ENCODE measurements at regions not wholly inside any gene's neighbourhood (a gene's known extent, or its start where the extent isn't known, plus 50 kb on each side); places are given as distances from the start of the nearest gene placed in this dataset.
"Not testable (repeated sequence)": the region's sequence is repeated elsewhere in the genome, so short reads cannot be mapped to it uniquely, and the experiment has no call there.

GRCh38 chr15:36161771-36162212 is 417.6 kb upstream of the CDIN1 start:
- intact Hi-C loops (cut with micrococcal nuclease; ENCODE audit: unreplicated experiment) = no loop called here
- in situ Hi-C loops (cut with HindIII; ENCODE audit: low pct_unique_long_range_greater_than_20kb, low sequenced_read_pairs) = no loop called here
- no peak overlapping the region for H3K4me3 ChIP-seq (ENCODE audit: low read depth in 2 of 2, low read length in 2 of 2)
- no peaks in the 10 kb centered on the region for H3K9me3 ChIP-seq (ENCODE audit: control insufficient read depth, insufficient read depth, low read depth, low read length)
- ATAC-seq (no peak), DNase-seq (ENCODE audit: low read depth, low spot score) (no peak)
- ChIA-PET POLR2A (no interaction called here), CTCF (interaction anchor here (0.5 kb wide), 1 partner anchor 218 kb away, joined by 3 read pairs; no protein-coding TSS in a partner anchor)
- H3K27me3 ChIP-seq (ENCODE audit: control insufficient read depth, insufficient read depth, low read length) = no peaks in the 10 kb centered on the region
- H3K27ac ChIP-seq (ENCODE audit: low read length) = no peak overlapping the region
- TF ChIP-seq REST (IDR thresholded peaks at IDR 0.05; ENCODE audit: insufficient read depth in 1 of 2, low read depth in 2 of 2, low read length in 1 of 2) (no peak), CTCF (IDR thresholded peaks at IDR 0.05) (no peak), POLR2AphosphoS5 (IDR thresholded peaks at IDR 0.05; ENCODE audit: low read depth, low read length) (no peak), SIN3A (IDR thresholded peaks at IDR 0.05; ENCODE audit: borderline replicate concordance, insufficient read depth, low read depth, low read length) (no peak), TCF7L2 (IDR thresholded peaks at IDR 0.05; ENCODE audit: low read depth, low read length) (no peak)
- H3K36me3 ChIP-seq (ENCODE audit: control insufficient read depth, insufficient read depth, low read length) = no peaks in the 10 kb centered on the region
- no peaks in the 10 kb centered on the region for H3K4me1 ChIP-seq (ENCODE audit: control insufficient read depth, insufficient read depth, low read length)
- no TSS peak for BruUV-seq (replicated peaks)

GRCh38 chr15:36163983-36164382 is 415.4 kb upstream of the CDIN1 start:
- H3K4me3 ChIP-seq (ENCODE audit: low read depth in 2 of 2, low read length in 2 of 2); ATAC-seq; intact Hi-C loops (cut with micrococcal nuclease; ENCODE audit: unreplicated experiment); H3K9me3 ChIP-seq (ENCODE audit: control insufficient read depth, insufficient read depth, low read depth, low read length); H3K36me3 ChIP-seq (ENCODE audit: control insufficient read depth, insufficient read depth, low read length); DNase-seq (ENCODE audit: low read depth, low spot score); H3K27me3 ChIP-seq (ENCODE audit: control insufficient read depth, insufficient read depth, low read length); in situ Hi-C loops (cut with HindIII; ENCODE audit: low pct_unique_long_range_greater_than_20kb, low sequenced_read_pairs); BruUV-seq (replicated peaks); H3K27ac ChIP-seq (ENCODE audit: low read length); H3K4me1 ChIP-seq (ENCODE audit: control insufficient read depth, insufficient read depth, low read length); CTCF ChIA-PET; POLR2A ChIA-PET: not testable (repeated sequence)

- BruUV-seq (replicated peaks) = no TSS peak
- Histone ChIP-seq H3K27me3 (ENCODE audit: control insufficient read depth, insufficient read depth, low read length) (no peaks in the 10 kb centered on the region), H3K9me3 (ENCODE audit: control insufficient read depth, insufficient read depth, low read depth, low read length) (peaks cover 6% of the 10 kb centered on the region; the same call in 1 of the 2 replicates), H3K4me3 (ENCODE audit: low read depth in 2 of 2, low read length in 2 of 2) (no peak overlapping the region), H3K27ac (ENCODE audit: low read length) (no peak overlapping the region), H3K4me1 (ENCODE audit: control insufficient read depth, insufficient read depth, low read length) (no peaks in the 10 kb centered on the region), H3K36me3 (ENCODE audit: control insufficient read depth, insufficient read depth, low read length) (no peaks in the 10 kb centered on the region)
- no peak for ATAC-seq
- ChIA-PET POLR2A (no interaction called here), CTCF (no interaction called here)
- no peak for DNase-seq (ENCODE audit: low read depth, low spot score)
- TF ChIP-seq POLR2AphosphoS5 (IDR thresholded peaks at IDR 0.05; ENCODE audit: low read depth, low read length) (no peak), SIN3A (IDR thresholded peaks at IDR 0.05; ENCODE audit: borderline replicate concordance, insufficient read depth, low read depth, low read length) (no peak), TCF7L2 (IDR thresholded peaks at IDR 0.05; ENCODE audit: low read depth, low read length) (no peak), REST (IDR thresholded peaks at IDR 0.05; ENCODE audit: insufficient read depth in 1 of 2, low read depth in 2 of 2, low read length in 1 of 2) (no peak), CTCF (IDR thresholded peaks at IDR 0.05) (no peak)
- in situ Hi-C loops (cut with HindIII; ENCODE audit: low pct_unique_long_range_greater_than_20kb, low sequenced_read_pairs) = no loop called here
- intact Hi-C loops (cut with micrococcal nuclease; ENCODE audit: unreplicated experiment) = no loop called here
These were observed 406.5 kb upstream of the CDIN1 start for GRCh38 chr15:36172955-36173354.

All from Panc1 (cell line).